ENCODE measurements at regions not wholly inside any gene's neighbourhood (a gene's known extent, or its start where the extent isn't known, plus 50 kb on each side); places are given as distances from the start of the nearest gene placed in this dataset.

GRCh38 chr12:67593461-67594330, 54.8 kb upstream of the DYRK2 start:
- ChIA-PET CTCF (no interaction called here), RAD21 (ENCODE audit: low non-redundant PET in 1 of 2, low total read pairs in 2 of 2, uncharacterized antibody in 2 of 2, unreplicated experiment in 2 of 2) (no interaction called here), POLR2A (interaction anchor here (0.7 kb wide), 1 partner anchor 326 kb away, joined by 3 read pairs; no protein-coding TSS in a partner anchor)
- Histone ChIP-seq H3K79me2 (ENCODE audit: insufficient read depth, low read length) (no peaks in the 10 kb centered on the region), H3K4me2 (ENCODE audit: low read length) (peak overlapping the region; percentile 67), H3K9ac (ENCODE audit: low read length) (peak overlapping the region; percentile 24; the same call in 1 of the 2 replicates), H3K9me3 (ENCODE audit: control insufficient read depth in 1 of 2, insufficient read depth in 1 of 2, low read depth in 1 of 2, low read length in 2 of 2) (no peaks in the 10 kb centered on the region), H3K27me3 (ENCODE audit: insufficient read depth, low read length) (no peaks in the 10 kb centered on the region), H2AFZ (ENCODE audit: low read depth, low read length, poor library complexity, severe bottlenecking) (peak overlapping the region; percentile 64), H3K9me2 (ENCODE audit: insufficient read depth) (no peaks in the 10 kb centered on the region), H3K4me1 (ENCODE audit: control insufficient read depth in 1 of 2, insufficient read depth in 2 of 2, low read length in 2 of 2) (peaks cover 18 to 35% of the 10 kb centered on the region in 2 experiments), H3K27ac (ENCODE audit: low read depth, low read length) (peak overlapping the region; percentile 54), H3K4me3 (replicated peaks in 1 of 2; ENCODE audit: low read depth in 1 of 2, low read length in 2 of 2) (peak overlapping the region in 1 of 2 experiments; percentile 17; a peak in 2 of 4 replicates), H4K20me1 (ENCODE audit: insufficient read depth) (no peaks in the 10 kb centered on the region), H3K36me3 (ENCODE audit: control insufficient read depth in 1 of 2, insufficient read depth in 2 of 2, low read length in 2 of 2) (no peaks in the 10 kb centered on the region)
- intact Hi-C loops (cut with micrococcal nuclease): loop anchor here (1.0 kb wide), 1 partner anchor 55 kb away; the partner anchor contains the start of gene DYRK2
- ATAC-seq: peak; percentile 77
- no peak for TF ChIP-seq MAX (IDR thresholded peaks at IDR 0.05)
- TF ChIP-seq ZFX (IDR thresholded peaks at IDR 0.05): no peak
- DNase-seq (ENCODE audit: low read depth, low spot score): no peak
- no TSS peak for BruUV-seq (replicated peaks)

- H3K36me3 ChIP-seq (ENCODE audit: control insufficient read depth in 1 of 2, insufficient read depth in 2 of 2, low read length in 2 of 2): no peaks in the 10 kb centered on the region
- H3K79me2 ChIP-seq (ENCODE audit: insufficient read depth, low read length): no peaks in the 10 kb centered on the region
- no peaks in the 10 kb centered on the region for H4K20me1 ChIP-seq (ENCODE audit: insufficient read depth)
- H3K9me2 ChIP-seq (ENCODE audit: insufficient read depth): no peaks in the 10 kb centered on the region
- TF ChIP-seq POLR2AphosphoS5 (IDR thresholded peaks at IDR 0.05; ENCODE audit: low read depth, low read length) (no peak), CEBPB (IDR thresholded peaks at IDR 0.05; ENCODE audit: low read depth) (no peak), ATF3 (IDR thresholded peaks at IDR 0.05) (no peak), SIN3A (IDR thresholded peaks at IDR 0.05; ENCODE audit: low read depth) (no peak), POLR2A (IDR thresholded peaks at IDR 0.05; ENCODE audit: borderline replicate concordance, extremely low read depth, insufficient read depth, insufficient read length) (no peak), RAD21 (IDR thresholded peaks at IDR 0.05; ENCODE audit: low read depth) (no peak), JUND (IDR thresholded peaks at IDR 0.05) (no peak), EZH2phosphoT487 (IDR thresholded peaks at IDR 0.05; ENCODE audit: borderline replicate concordance) (no peak), CTCF (IDR thresholded peaks at IDR 0.05 in 2 of 3, conservative IDR thresholded peaks at IDR 0.05 in 1 of 3; ENCODE audit: borderline replicate concordance in 1 of 3, insufficient read depth in 1 of 3, low read depth in 2 of 3, low read length in 2 of 3) (no peak), SRF (IDR thresholded peaks at IDR 0.05; ENCODE audit: low read depth) (no peak), ZFX (IDR thresholded peaks at IDR 0.05) (no peak), CBX3 (IDR thresholded peaks at IDR 0.05; ENCODE audit: low read depth) (no peak), ELF1 (IDR thresholded peaks at IDR 0.05; ENCODE audit: borderline replicate concordance, low read depth) (no peak), EGR1 (IDR thresholded peaks at IDR 0.05; ENCODE audit: low read depth) (no peak), ZBTB33 (IDR thresholded peaks at IDR 0.05; ENCODE audit: extremely low read depth, insufficient replicate concordance, low read length) (no peak)
- H2AFZ ChIP-seq (ENCODE audit: low read depth, low read length, poor library complexity, severe bottlenecking): peak overlapping the region; percentile 3
- no peak overlapping the region for H3K27ac ChIP-seq (ENCODE audit: low read depth, low read length)
- ChIA-PET CTCF (no interaction called here), RAD21 (ENCODE audit: low non-redundant PET in 1 of 2, low total read pairs in 2 of 2, uncharacterized antibody in 2 of 2, unreplicated experiment in 2 of 2) (no interaction called here), POLR2A (no interaction called here)
- no peak overlapping the region for H3K9ac ChIP-seq (ENCODE audit: low read length)
- H3K9me3 ChIP-seq (ENCODE audit: control insufficient read depth in 1 of 2, insufficient read depth in 1 of 2, low read depth in 1 of 2, low read length in 2 of 2): no peaks in the 10 kb centered on the region
- DNase-seq (ENCODE audit: low read depth, low spot score) (no peak), ATAC-seq (no peak)
- H3K4me2 ChIP-seq (ENCODE audit: low read length): no peak overlapping the region
- H3K4me1 ChIP-seq (ENCODE audit: control insufficient read depth in 1 of 2, insufficient read depth in 2 of 2, low read length in 2 of 2): peaks cover 18 to 35% of the 10 kb centered on the region in 2 experiments
- no peak overlapping the region for H3K4me3 ChIP-seq (replicated peaks in 1 of 2; ENCODE audit: low read depth in 1 of 2, low read length in 2 of 2)
- intact Hi-C loops (cut with micrococcal nuclease): no loop called here
- BruUV-seq (replicated peaks): no TSS peak
- H3K27me3 ChIP-seq (ENCODE audit: insufficient read depth, low read length): no peaks in the 10 kb centered on the region
Measured at GRCh38 chr12:67594888-67595287, 53.7 kb upstream of the DYRK2 start.
